ENCODE measurements at regions not wholly inside any gene's neighbourhood (a gene's known extent, or its start where the extent isn't known, plus 50 kb on each side); places are given as distances from the start of the nearest gene placed in this dataset.

DNA sequence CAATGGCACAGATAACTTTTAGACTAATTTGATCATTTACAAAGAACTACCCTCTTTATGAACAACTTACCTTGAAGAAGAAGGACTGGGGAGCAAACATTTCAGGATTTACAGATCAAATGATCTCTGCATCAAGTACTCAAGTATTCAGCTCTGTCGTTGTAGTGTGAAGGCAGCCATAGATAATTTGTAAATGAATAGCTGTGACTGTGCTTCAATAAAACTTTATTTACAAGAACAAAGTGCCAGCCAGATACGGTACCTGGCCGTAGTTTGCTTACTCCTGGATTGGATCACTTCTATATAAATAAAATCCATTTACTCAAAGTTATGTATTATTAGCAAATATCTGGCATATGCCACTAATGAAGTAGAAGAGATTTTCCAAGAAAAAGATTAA, 388.2 kb upstream of the SEMA3A start:
- H3K36me3 ChIP-seq (replicated peaks; ENCODE audit: insufficient read depth, low read length) = no peaks in the 10 kb centered on the region
- H3K4me3 ChIP-seq (ENCODE audit: low read length) = no peak overlapping the region
- H4K20me1 ChIP-seq (ENCODE audit: insufficient read depth, low read length) = no peaks in the 10 kb centered on the region
- TF ChIP-seq EZH2 (optimal IDR thresholded peaks at IDR 0.05; ENCODE audit: low read depth, low read length) = no peak
- TF ChIP-seq, protein P1, sequence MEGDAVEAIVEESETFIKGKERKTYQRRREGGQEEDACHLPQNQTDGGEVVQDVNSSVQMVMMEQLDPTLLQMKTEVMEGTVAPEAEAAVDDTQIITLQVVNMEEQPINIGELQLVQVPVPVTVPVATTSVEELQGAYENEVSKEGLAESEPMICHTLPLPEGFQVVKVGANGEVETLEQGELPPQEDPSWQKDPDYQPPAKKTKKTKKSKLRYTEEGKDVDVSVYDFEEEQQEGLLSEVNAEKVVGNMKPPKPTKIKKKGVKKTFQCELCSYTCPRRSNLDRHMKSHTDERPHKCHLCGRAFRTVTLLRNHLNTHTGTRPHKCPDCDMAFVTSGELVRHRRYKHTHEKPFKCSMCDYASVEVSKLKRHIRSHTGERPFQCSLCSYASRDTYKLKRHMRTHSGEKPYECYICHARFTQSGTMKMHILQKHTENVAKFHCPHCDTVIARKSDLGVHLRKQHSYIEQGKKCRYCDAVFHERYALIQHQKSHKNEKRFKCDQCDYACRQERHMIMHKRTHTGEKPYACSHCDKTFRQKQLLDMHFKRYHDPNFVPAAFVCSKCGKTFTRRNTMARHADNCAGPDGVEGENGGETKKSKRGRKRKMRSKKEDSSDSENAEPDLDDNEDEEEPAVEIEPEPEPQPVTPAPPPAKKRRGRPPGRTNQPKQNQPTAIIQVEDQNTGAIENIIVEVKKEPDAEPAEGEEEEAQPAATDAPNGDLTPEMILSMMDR (IDR thresholded peaks at IDR 0.05; ENCODE audit: low read length) = no peak
- TF ChIP-seq EZH2phosphoT487 (IDR thresholded peaks at IDR 0.05; ENCODE audit: low read length) = no peak
- H3K9me2 ChIP-seq (replicated peaks; ENCODE audit: insufficient read depth, low read length) = no peaks in the 10 kb centered on the region
- no peak overlapping the region for H3K4me2 ChIP-seq (ENCODE audit: low read depth, low read length)
- no peaks in the 10 kb centered on the region for H3K4me1 ChIP-seq (ENCODE audit: low read length)
- no peak for DNase-seq
- no peaks in the 10 kb centered on the region for H3K27me3 ChIP-seq (replicated peaks; ENCODE audit: insufficient read depth, low read length)
- no peak overlapping the region for H3K27ac ChIP-seq (ENCODE audit: low read length)
- no peaks in the 10 kb centered on the region for H3F3A ChIP-seq (ENCODE audit: insufficient read depth, low read length)
- H3K79me2 ChIP-seq (ENCODE audit: low read length) = no peaks in the 10 kb centered on the region
- no peaks in the 10 kb centered on the region for H3K9me3 ChIP-seq (replicated peaks; ENCODE audit: insufficient read depth, low read length)
- H2AFZ ChIP-seq (ENCODE audit: low read length) = no peak overlapping the region
- H3K9ac ChIP-seq (ENCODE audit: low read length) = no peak overlapping the region

DNA sequence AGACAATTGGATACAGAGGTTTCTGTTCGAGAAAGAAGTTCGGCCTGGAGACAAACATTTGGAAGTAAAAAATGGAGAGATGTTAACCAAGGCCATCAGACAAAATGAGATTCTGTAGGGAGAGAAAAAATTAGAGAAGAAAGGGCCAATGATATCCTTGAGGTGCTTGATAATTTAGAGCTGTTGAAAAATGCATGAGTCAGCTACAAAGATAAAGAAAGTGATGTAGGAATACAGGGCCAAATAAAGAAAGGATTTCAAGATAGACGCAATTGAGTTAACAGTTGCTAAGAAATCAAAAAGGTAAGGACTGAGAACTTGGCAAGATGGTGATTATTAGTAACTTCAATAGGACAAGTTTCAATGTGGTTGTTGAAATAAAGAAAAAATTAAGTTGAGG, 384.2 kb upstream of the SEMA3A start:
- H3K79me2 ChIP-seq (ENCODE audit: low read length) = no peaks in the 10 kb centered on the region
- DNase-seq = no peak
- H4K20me1 ChIP-seq (ENCODE audit: insufficient read depth, low read length) = no peaks in the 10 kb centered on the region
- no peaks in the 10 kb centered on the region for H3K4me1 ChIP-seq (ENCODE audit: low read length)
- no peaks in the 10 kb centered on the region for H3K9me3 ChIP-seq (replicated peaks; ENCODE audit: insufficient read depth, low read length)
- no peaks in the 10 kb centered on the region for H3K36me3 ChIP-seq (replicated peaks; ENCODE audit: insufficient read depth, low read length)
- H3K27me3 ChIP-seq (replicated peaks; ENCODE audit: insufficient read depth, low read length) = no peaks in the 10 kb centered on the region
- no peak overlapping the region for H3K9ac ChIP-seq (ENCODE audit: low read length)
- H3F3A ChIP-seq (ENCODE audit: insufficient read depth, low read length) = no peaks in the 10 kb centered on the region
- TF ChIP-seq EZH2phosphoT487 (IDR thresholded peaks at IDR 0.05; ENCODE audit: low read length) = no peak
- TF ChIP-seq EZH2 (optimal IDR thresholded peaks at IDR 0.05; ENCODE audit: low read depth, low read length) = no peak
- TF ChIP-seq, protein P1 (IDR thresholded peaks at IDR 0.05; ENCODE audit: low read length) = no peak
- no peak overlapping the region for H3K27ac ChIP-seq (ENCODE audit: low read length)
- H2AFZ ChIP-seq (ENCODE audit: low read length) = no peak overlapping the region
- H3K4me3 ChIP-seq (ENCODE audit: low read length) = no peak overlapping the region
- no peak overlapping the region for H3K4me2 ChIP-seq (ENCODE audit: low read depth, low read length)
- no peaks in the 10 kb centered on the region for H3K9me2 ChIP-seq (replicated peaks; ENCODE audit: insufficient read depth, low read length)

DNA sequence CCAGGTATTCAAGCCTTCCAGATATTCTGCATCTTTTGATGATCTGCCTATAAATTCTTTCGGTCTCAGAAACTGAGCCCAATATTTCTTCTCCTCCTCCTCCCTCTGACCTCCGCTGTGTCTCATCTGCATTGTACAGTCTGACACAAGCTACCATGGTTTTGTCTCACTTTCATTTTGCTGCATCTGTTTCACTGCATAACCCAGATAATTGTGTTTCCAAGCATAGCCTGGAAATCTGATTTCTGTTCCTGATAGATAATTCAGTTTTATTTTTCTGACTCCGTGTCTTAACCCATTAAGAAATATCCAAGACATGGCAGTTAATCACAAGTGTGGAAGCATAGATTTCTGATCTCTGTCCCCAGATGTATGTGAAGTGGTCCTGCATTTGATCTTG, 374.2 kb upstream of the SEMA3A start:
- Histone ChIP-seq H3K4me3 (ENCODE audit: low read length) (no peak overlapping the region), H4K20me1 (ENCODE audit: insufficient read depth, low read length) (no peaks in the 10 kb centered on the region), H3K9me3 (replicated peaks; ENCODE audit: insufficient read depth, low read length) (no peaks in the 10 kb centered on the region), H3K4me2 (ENCODE audit: low read depth, low read length) (0 out of 2 replicates have a peak overlapping the region, but pooled peaks have one; percentile 23), H3F3A (ENCODE audit: insufficient read depth, low read length) (no peaks in the 10 kb centered on the region), H3K36me3 (replicated peaks; ENCODE audit: insufficient read depth, low read length) (no peaks in the 10 kb centered on the region), H3K9me2 (replicated peaks; ENCODE audit: insufficient read depth, low read length) (no peaks in the 10 kb centered on the region), H3K27ac (ENCODE audit: low read length) (no peak overlapping the region), H3K79me2 (ENCODE audit: low read length) (no peaks in the 10 kb centered on the region), H2AFZ (ENCODE audit: low read length) (no peak overlapping the region), H3K9ac (ENCODE audit: low read length) (no peak overlapping the region), H3K4me1 (ENCODE audit: low read length) (no peaks in the 10 kb centered on the region), H3K27me3 (replicated peaks; ENCODE audit: insufficient read depth, low read length) (no peaks in the 10 kb centered on the region)
- DNase-seq = no peak
- TF ChIP-seq EZH2phosphoT487 (IDR thresholded peaks at IDR 0.05; ENCODE audit: low read length) (no peak), EZH2 (optimal IDR thresholded peaks at IDR 0.05; ENCODE audit: low read depth, low read length) (no peak)
- TF ChIP-seq, protein P1 (IDR thresholded peaks at IDR 0.05; ENCODE audit: low read length) = no peak

All from MM.1S (cell line).